Transverse colon (tissue), 4 donors: ENCODE measurements at regions not wholly inside any gene's neighbourhood (a gene's known extent, or its start where the extent isn't known, plus 50 kb on each side); places are given as distances from the start of the nearest gene placed in this dataset.

Experiments used
- CTCF ChIP-seq, 5 experiments: fragments of 200-600 bp in 3 of 5; fragments of 450-650 bp in 2 of 5; sonication (generic) in 3 of 5; IDR thresholded peaks; 1 replicate in 2 of 5; 2 replicates in 3 of 5; pipeline ENCODE4 v1.5.1; 2016 to 2017; ENCODE audit warnings: antibody characterized with exemption in 5 of 5, inconsistent platforms in 3 of 5, mild to moderate bottlenecking in 2 of 5, moderate library complexity in 1 of 5
- EP300 ChIP-seq: sonication (generic); formaldehyde crosslinking; IDR thresholded peaks from one replicate; pipeline ENCODE4 v1.6.1; 2017; ENCODE audit warnings: antibody characterized with exemption, low read depth
- POLR2AphosphoS5 ChIP-seq, 3 donors: sonication (generic); formaldehyde crosslinking; IDR thresholded peaks; one replicate each; pipeline ENCODE4 v1.6.1; 2016; ENCODE audit warnings: antibody characterized with exemption in 3 of 3

- TF ChIP-seq CTCF (IDR thresholded peaks at IDR 0.05) (no peak), POLR2AphosphoS5 (IDR thresholded peaks at IDR 0.05) (no peak), EP300 (no peak)
Measured at GRCh38 chr12:28882444-28882843, 266.6 kb upstream of the FAR2 start.
